Ovary (tissue), 7 donors: ENCODE measurements at regions not wholly inside any gene's neighbourhood (a gene's known extent, or its start where the extent isn't known, plus 50 kb on each side); places are given as distances from the start of the nearest gene placed in this dataset.

Experiments used
- DNase-seq, 5 donors: peaks; one replicate each; pipeline ENCODE4 v3.0.0-alpha.2; 2019 to 2020
- H3K27ac ChIP-seq, 2 donors: fragments of 200-600 bp; one replicate each; pipeline versions ENCODE4 v1.5.1 to v1.8.0; 2019 to 2022
- H3K27me3 ChIP-seq: fragments of 200-600 bp; one replicate; pipeline ENCODE4 v1.8.0; 2022
- H3K36me3 ChIP-seq: fragments of 200-600 bp; sonication (generic); one replicate; pipeline ENCODE4 v1.5.1; 2019
- H3K4me1 ChIP-seq: one replicate; pipeline ENCODE4 v1.8.1; 2013; ENCODE audit warnings: mild to moderate bottlenecking, moderate library complexity; ENCODE audit not compliant: insufficient read depth
- H3K4me3 ChIP-seq: fragments of 200-600 bp; sonication (generic); one replicate; pipeline ENCODE4 v1.5.1; 2017
- H3K9me3 ChIP-seq, 2 donors: fragments of 200-600 bp in 1 of 2; sonication (generic) in 1 of 2; one replicate each; pipeline versions ENCODE4 v1.5.1 to v1.8.1; 2013 to 2019; ENCODE audit warnings: mild to moderate bottlenecking in 1 of 2, moderate library complexity in 1 of 2
- EP300 ChIP-seq: sonication (generic); formaldehyde crosslinking; IDR thresholded peaks from one replicate; pipeline ENCODE4 v1.6.1; 2017; ENCODE audit warnings: antibody characterized with exemption
- POLR2A ChIP-seq: fragments of 450-650 bp; IDR thresholded peaks from one replicate; pipeline ENCODE4 v1.6.1; 2017; ENCODE audit warnings: antibody characterized with exemption, mild to moderate bottlenecking, moderate library complexity
- WGBS, 3 donors: extraction: QIAGEN DNeasy Blood & Tissue Kit in 1 of 3; methylation state at CpG; one replicate each; pipeline versions ENCODE4 v1.1.5 to v1.1.7; 2013 to 2017; 5-methylcytosine and 5-hydroxymethylcytosine counted together
- intact Hi-C, 4 donors: fragments of 100-400 bp; cut with DNase I; formaldehyde crosslinking; loops; one replicate each; pipeline versions ENCODE4 v1.11.0 to v1.15.1; 2022 to 2023
- TF ChIP-seq, protein P1 (sequence below), 3 donors: fragments of 450-650 bp in 2 of 3; fragments of 200-600 bp in 1 of 3; IDR thresholded peaks; one replicate each; pipeline versions ENCODE4 v1.5.1 to v1.8.0; 2016 to 2022; ENCODE audit warnings: antibody characterized with exemption in 3 of 3, mild to moderate bottlenecking in 1 of 3
- donor health status: DM: no; HTN: no; CAD: no; lungs with moderate emphysema.
- donor health status: DM: no; HTN: no; CAD: no.
- donor health status: Bipolar disorder and iron deficiency.
- donor health status: DM: no; HTN: no; CAD: no.
- donor health status: DM: yes; HTN: yes; CAD: no.

DNA sequence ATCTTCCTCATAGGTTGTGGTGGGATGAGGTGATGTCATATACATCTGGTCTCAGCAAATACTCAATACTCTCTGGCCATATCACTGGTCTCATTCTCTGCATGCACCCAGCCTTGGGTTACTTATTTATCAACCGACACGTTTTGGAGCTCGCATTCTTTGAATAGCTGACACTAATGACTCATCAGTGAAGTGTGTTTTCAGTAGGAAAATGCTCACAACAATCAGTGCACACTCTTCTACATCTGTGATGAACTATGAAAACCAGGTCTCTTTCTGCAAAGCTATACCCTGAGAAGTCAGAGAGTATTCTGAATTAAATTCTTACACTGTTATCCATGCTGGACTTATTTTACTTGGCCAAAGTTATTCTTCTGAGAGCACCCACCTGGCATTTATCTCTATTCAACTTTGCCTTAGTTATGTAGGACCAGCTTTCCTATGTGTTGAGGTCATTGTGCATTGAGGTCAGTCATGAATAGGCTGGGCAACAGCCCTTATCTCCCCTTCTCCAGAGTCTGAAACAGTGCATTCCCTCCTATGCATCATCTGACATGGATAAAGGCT lies 58.7 kb upstream of the DHX15 start:
- WGBS, 3 donors: 3 to 10% (median 5%) methylated on average over 3 of the region's 3 CpGs
- DNase-seq: no peak
- intact Hi-C loops: no loop called here

DNA sequence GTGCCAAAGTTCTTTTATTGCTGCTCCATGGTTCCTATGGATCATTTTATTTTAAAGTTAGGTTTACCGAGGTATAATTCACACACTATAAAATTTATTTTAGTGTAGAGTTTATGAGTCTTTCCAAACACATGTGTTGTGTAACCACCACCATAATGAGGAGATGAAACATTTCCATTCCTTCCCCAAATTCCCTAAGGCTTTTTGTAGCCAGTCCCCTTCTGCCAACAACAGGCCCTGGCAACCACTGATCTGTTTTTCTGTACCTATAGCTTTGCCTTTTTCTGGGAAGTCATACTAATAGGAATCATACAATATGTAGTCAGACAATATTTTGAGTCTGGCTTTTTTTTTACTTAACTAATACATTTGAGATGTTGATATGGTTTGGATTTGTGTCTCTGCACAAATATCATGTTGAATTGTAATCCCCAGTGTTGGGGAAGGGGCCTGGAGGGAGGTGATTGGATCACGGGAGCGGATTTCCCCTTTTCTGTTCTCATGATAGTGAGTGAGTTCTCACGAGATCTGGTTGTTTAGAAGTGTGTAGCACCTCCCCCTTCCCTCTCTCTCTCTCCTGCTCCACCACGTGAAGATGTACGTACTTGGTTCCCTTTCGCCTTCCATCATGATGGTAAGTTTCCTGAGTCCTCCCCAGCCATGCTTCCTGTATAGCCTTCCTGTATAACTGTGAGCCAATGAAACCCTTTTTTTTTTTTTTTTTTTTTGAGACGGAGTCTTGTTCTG lies 59.6 kb upstream of the DHX15 start:
- H3K36me3 ChIP-seq: no peaks in the 10 kb centered on the region
- no peak overlapping the region for H3K4me3 ChIP-seq
- H3K9me3 ChIP-seq: no peaks in the 10 kb centered on the region
- intact Hi-C loops: no loop called here
- WGBS, 3 donors: 85 to 91% (median 86%) methylated on average over 8 of the region's 8 CpGs
- peaks cover 8% of the 10 kb centered on the region for H3K4me1 ChIP-seq
- no peak for DNase-seq
- H3K27ac ChIP-seq: no peak overlapping the region
- H3K27me3 ChIP-seq: no peaks in the 10 kb centered on the region
- TF ChIP-seq POLR2A (no peak), EP300 (no peak)
- TF ChIP-seq, protein P1, sequence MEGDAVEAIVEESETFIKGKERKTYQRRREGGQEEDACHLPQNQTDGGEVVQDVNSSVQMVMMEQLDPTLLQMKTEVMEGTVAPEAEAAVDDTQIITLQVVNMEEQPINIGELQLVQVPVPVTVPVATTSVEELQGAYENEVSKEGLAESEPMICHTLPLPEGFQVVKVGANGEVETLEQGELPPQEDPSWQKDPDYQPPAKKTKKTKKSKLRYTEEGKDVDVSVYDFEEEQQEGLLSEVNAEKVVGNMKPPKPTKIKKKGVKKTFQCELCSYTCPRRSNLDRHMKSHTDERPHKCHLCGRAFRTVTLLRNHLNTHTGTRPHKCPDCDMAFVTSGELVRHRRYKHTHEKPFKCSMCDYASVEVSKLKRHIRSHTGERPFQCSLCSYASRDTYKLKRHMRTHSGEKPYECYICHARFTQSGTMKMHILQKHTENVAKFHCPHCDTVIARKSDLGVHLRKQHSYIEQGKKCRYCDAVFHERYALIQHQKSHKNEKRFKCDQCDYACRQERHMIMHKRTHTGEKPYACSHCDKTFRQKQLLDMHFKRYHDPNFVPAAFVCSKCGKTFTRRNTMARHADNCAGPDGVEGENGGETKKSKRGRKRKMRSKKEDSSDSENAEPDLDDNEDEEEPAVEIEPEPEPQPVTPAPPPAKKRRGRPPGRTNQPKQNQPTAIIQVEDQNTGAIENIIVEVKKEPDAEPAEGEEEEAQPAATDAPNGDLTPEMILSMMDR (IDR thresholded peaks at IDR 0.05): no peak

More for the DNA sequence above, 58.7 kb upstream of the DHX15 start:
- no peak overlapping the region for H3K27ac ChIP-seq
- no peaks in the 10 kb centered on the region for H3K27me3 ChIP-seq
- TF ChIP-seq, protein P1 (IDR thresholded peaks at IDR 0.05): no peak
- TF ChIP-seq EP300 (no peak), POLR2A (no peak)
- no peak overlapping the region for H3K4me3 ChIP-seq
- H3K36me3 ChIP-seq: no peaks in the 10 kb centered on the region
- H3K4me1 ChIP-seq: peaks cover 8% of the 10 kb centered on the region
- no peaks in the 10 kb centered on the region for H3K9me3 ChIP-seq

DNA sequence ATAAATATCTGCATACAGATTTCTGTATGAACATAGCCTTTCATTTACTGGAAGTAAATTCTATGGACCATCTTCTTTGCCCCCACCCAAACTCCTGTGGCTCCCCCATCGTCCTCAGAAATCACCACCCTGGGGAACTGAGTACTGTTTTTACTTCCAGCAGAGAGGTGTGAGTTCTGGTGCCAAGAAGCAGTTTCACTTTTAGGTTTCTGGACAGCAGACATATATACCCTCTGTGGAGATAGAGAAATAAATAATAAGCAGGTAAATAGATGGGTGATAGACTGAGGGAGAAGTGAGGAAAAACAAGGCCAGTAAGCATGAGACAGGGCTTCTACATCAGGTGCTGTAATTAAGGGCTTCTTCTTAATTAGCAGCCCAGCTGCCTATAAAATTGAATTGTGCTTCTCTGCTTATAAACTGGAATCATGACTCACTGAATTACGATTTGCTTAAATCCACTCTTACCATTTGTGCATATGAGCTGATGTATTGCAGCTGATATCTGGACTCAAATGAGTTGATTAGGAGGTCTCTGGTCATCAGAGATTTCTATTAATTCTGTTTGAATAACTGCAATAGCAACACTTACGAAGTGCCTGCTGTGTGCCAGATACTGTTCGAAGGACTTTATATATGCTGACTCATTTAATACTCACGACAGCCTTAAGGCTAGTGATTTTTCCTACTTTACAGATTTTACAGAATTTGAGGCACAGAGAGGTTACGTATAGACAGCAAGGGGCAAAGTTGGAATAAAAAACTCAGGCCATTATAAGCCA lies 60.8 kb upstream of the DHX15 start:
- H3K9me3 ChIP-seq: no peaks in the 10 kb centered on the region
- no peaks in the 10 kb centered on the region for H3K36me3 ChIP-seq
- intact Hi-C loops: no loop called here
- TF ChIP-seq, protein P1 (IDR thresholded peaks at IDR 0.05): no peak
- TF ChIP-seq EP300: no peak
- no peak for TF ChIP-seq POLR2A
- H3K4me3 ChIP-seq: no peak overlapping the region
- peaks cover 8% of the 10 kb centered on the region for H3K4me1 ChIP-seq
- no peaks in the 10 kb centered on the region for H3K27me3 ChIP-seq
- DNase-seq: no peak
- H3K27ac ChIP-seq: no peak overlapping the region
- 48 to 67% (median 49%) methylated on average over 6 of the region's 6 CpGs for WGBS, 3 donors

DNA sequence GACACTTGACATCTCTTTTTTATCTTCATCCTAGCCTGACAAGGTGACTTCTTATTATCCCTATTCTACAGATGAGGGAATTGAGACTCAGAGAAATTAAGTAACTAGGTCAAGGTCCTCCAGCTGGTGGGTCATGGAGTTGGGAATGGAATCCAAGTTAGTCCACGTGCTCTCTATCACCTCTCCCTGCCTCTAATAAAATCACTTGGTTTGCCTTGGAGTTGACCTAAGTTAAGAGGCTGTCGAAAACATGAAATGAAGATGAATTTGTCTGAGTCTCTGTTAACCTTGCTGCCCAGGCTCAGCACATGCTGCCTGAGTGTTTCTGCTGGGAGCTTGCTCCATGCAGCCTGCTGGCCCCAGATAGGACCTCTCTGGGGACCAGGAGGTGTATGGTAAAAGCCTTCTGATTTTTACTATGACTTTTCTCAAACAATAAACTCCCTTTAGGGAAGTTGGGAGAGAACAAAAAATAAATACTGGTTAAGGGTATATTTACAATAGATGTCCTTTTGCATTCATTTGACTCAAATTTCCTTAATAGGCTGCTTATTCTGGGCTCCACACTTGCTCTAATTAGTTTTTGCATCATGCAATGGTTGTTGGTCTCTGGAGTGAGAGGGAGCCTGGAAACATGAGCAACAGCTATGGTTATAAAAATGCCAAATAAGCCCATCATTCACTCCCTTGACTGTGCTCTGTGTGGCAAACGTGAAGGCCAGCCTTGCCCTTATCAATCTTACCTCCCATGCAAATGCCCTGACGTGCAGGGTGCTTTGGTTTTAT lies 61.6 kb upstream of the DHX15 start:
- intact Hi-C loops: no loop called here
- no peak overlapping the region for H3K4me3 ChIP-seq
- no peak for DNase-seq
- H3K27me3 ChIP-seq: no peaks in the 10 kb centered on the region
- H3K27ac ChIP-seq: no peak overlapping the region
- 41 to 52% (median 44%) methylated on average over 4 of the region's 4 CpGs for WGBS, 3 donors
- H3K9me3 ChIP-seq: no peaks in the 10 kb centered on the region
- H3K36me3 ChIP-seq: no peaks in the 10 kb centered on the region
- peaks cover 8% of the 10 kb centered on the region for H3K4me1 ChIP-seq
- TF ChIP-seq, protein P1 (IDR thresholded peaks at IDR 0.05): no peak
- TF ChIP-seq EP300 (no peak), POLR2A (no peak)
